ENCODE measurements at regions not wholly inside any gene's neighbourhood (a gene's known extent, or its start where the extent isn't known, plus 50 kb on each side); places are given as distances from the start of the nearest gene placed in this dataset.

DNA sequence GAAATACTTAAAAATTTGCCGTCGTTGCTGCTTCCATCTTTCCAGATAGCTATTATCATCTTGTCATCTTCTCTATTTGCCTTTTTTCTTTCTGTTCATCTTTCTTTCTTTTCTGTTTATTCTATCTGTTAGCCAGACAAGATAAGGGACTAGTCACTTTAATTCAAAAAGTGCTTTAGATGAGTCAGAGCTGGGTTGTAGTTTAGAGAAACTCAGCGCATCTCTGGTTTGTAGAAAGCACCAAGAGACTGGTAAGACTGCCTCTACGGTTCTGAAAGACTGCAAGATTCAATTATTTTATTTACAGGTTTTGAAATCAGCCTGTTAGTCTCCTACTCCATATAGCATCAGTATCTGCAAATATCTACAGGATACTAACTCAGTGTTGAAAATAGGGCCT, 562.8 kb upstream of the RIOK2 start:
- H3K27ac ChIP-seq (ENCODE audit: low read depth, low read length), result no peak overlapping the region
- no peak for FAIRE-seq
- H4K5ac ChIP-seq (ENCODE audit: insufficient read length, low read depth, low read length), result no peak overlapping the region
- TF ChIP-seq POLR2AphosphoS5 (IDR thresholded peaks at IDR 0.05; ENCODE audit: low read depth, low read length), result no peak
- no peak for TF ChIP-seq FOSL1 (IDR thresholded peaks at IDR 0.05; ENCODE audit: insufficient read depth, low read depth, low read length)
- no peak for TF ChIP-seq GABPA (IDR thresholded peaks at IDR 0.05; ENCODE audit: borderline replicate concordance, insufficient read depth, low read length)
- no peak for TF ChIP-seq HDAC6 (IDR thresholded peaks at IDR 0.05; ENCODE audit: low read depth, low read length)
- no peak for TF ChIP-seq ASH2L (IDR thresholded peaks at IDR 0.05; ENCODE audit: low read length)
- no peak for TF ChIP-seq POLR2A (IDR thresholded peaks at IDR 0.05; ENCODE audit: control extremely low read depth in 1 of 2, low read depth in 2 of 2, low read length in 2 of 2)
- no peak for TF ChIP-seq BCL11A (IDR thresholded peaks at IDR 0.05; ENCODE audit: low read depth in 2 of 2, low read length in 2 of 2)
- no peak overlapping the region for H2BK12ac ChIP-seq (ENCODE audit: low read depth, low read length)
- POLR2A ChIA-PET (ENCODE audit: partially characterized antibody), result no interaction called here
- H3K9ac ChIP-seq (replicated peaks in 1 of 4; ENCODE audit: extremely low read depth in 1 of 4, low read depth in 3 of 4, low read length in 3 of 4), result no peak overlapping the region
- no peaks in the 10 kb centered on the region for H3K4me1 ChIP-seq (replicated peaks in 1 of 4; ENCODE audit: control insufficient read depth in 3 of 4, insufficient read depth in 4 of 4, low read length in 3 of 4)
- H4K8ac ChIP-seq (ENCODE audit: extremely low read depth, insufficient read depth, low read length), result no peak overlapping the region
- no peak overlapping the region for H4K91ac ChIP-seq (replicated peaks; ENCODE audit: insufficient read length, low read length)
- H2BK5ac ChIP-seq (ENCODE audit: low read depth, low read length), result no peak overlapping the region
- H3K79me1 ChIP-seq (ENCODE audit: low read depth, low read length), result no peaks in the 10 kb centered on the region
- H3K36me3 ChIP-seq (ENCODE audit: control insufficient read depth in 2 of 4, insufficient read depth in 4 of 4, low read length in 3 of 4), result no peaks in the 10 kb centered on the region
- no peak overlapping the region for H2BK20ac ChIP-seq (ENCODE audit: low read length)
- H3K23ac ChIP-seq (ENCODE audit: insufficient read length), result no peak overlapping the region
- H3K79me2 ChIP-seq (ENCODE audit: control insufficient read depth in 1 of 2, insufficient read depth in 2 of 2, low read length in 2 of 2), result no peaks in the 10 kb centered on the region
- H3K27me3 ChIP-seq (replicated peaks in 1 of 4; ENCODE audit: control insufficient read depth in 3 of 4, extremely low read depth in 1 of 4, insufficient read depth in 3 of 4, low read length in 3 of 4), result no peaks in the 10 kb centered on the region
- CTCF ChIA-PET (ENCODE audit: partially characterized antibody), result no interaction called here
- no peaks in the 10 kb centered on the region for H3K23me2 ChIP-seq (ENCODE audit: low read depth, low read length)
- H3K4ac ChIP-seq (replicated peaks; ENCODE audit: insufficient read length, low read depth, low read length), result no peak overlapping the region
- H3K4me2 ChIP-seq (ENCODE audit: insufficient read depth in 1 of 2, low read depth in 2 of 2, low read length in 2 of 2), result no peak overlapping the region
- H3K4me3 ChIP-seq (ENCODE audit: extremely low read depth in 1 of 4, insufficient read depth in 2 of 4, low read depth in 3 of 4, low read length in 4 of 4), result no peak overlapping the region
- no peak for DNase-seq (ENCODE audit: low read depth in 1 of 2, low spot score in 2 of 2)
- H2AFZ ChIP-seq (ENCODE audit: low read length), result no peak overlapping the region; the same call in 1 of the 2 replicates
- no peaks in the 10 kb centered on the region for H3K9me3 ChIP-seq (ENCODE audit: insufficient read depth in 2 of 2, low read depth in 1 of 2, low read length in 1 of 2)
- no peak overlapping the region for H2BK120ac ChIP-seq (replicated peaks; ENCODE audit: low read depth, low read length)
- no peak overlapping the region for H2BK15ac ChIP-seq (ENCODE audit: low read length)
- H4K20me1 ChIP-seq (replicated peaks in 1 of 2; ENCODE audit: control insufficient read depth in 1 of 2, insufficient read depth in 2 of 2, low read length in 2 of 2), result no peaks in the 10 kb centered on the region
- whole genome bisulfite sequencing, 2 experiments (ENCODE audit: extremely low coverage in 1 of 2, insufficient coverage in 1 of 2, insufficient read length in 1 of 2, insufficient replicate concordance in 2 of 2, low coverage in 1 of 2, low lambda C conversion rate in 2 of 2, missing lambda C conversion rate in 1 of 2), result 92% methylated on average over 4 of the region's 4 CpGs; no CpG with 5 or more reads in 1 of the 2 experiments
- H2AK5ac ChIP-seq (ENCODE audit: low read depth, low read length), result no peak overlapping the region
- no peak overlapping the region for H3K56ac ChIP-seq (replicated peaks; ENCODE audit: insufficient read length, low read depth, low read length)
- no peak overlapping the region for H3K18ac ChIP-seq (ENCODE audit: extremely low read depth, low read length)
- H3K14ac ChIP-seq (ENCODE audit: insufficient read length), result no peak overlapping the region

Measured in H1 (cell line).